ENCODE measurements at regions not wholly inside any gene's neighbourhood (a gene's known extent, or its start where the extent isn't known, plus 50 kb on each side); places are given as distances from the start of the nearest gene placed in this dataset.
"Not testable (repeated sequence)": the region's sequence is repeated elsewhere in the genome, so short reads cannot be mapped to it uniquely, and the experiment has no call there.

DNA sequence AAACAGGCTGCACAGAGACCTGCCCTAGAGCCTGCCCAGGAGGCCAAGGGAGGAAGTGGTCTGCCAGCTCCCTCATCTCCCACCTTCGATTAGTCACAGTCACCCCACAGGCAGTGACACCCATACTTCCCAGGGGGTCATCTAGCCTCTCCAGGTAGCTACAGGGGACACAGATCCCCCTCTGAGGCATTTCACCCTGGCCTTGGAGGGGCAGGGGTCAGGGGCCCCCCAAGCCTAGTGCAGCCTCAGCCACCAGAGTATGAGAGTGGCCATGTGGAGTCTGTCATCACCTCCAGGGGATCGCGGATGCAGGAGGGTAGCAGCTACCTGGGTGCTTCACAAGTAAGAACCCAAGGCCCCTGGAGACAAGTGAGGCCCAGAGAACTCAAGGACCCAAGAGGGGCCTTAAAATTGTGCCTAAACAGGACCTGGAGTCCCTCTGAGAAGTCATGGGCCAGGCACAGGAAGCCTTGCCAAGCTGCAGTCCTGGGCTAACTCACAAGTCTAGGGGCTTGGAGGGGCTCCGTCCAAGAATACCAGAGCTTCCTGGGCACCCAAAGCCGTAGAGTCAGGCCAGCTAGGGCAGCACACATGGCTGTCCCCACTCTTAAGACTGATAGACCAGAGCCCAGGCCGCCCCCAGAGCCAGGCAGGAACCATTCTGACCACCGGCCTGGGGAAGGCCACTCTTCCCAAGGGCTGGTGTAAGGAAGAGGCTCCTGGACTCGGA is 354.3 kb upstream of the ID2 start:
- TF ChIP-seq, protein P1, sequence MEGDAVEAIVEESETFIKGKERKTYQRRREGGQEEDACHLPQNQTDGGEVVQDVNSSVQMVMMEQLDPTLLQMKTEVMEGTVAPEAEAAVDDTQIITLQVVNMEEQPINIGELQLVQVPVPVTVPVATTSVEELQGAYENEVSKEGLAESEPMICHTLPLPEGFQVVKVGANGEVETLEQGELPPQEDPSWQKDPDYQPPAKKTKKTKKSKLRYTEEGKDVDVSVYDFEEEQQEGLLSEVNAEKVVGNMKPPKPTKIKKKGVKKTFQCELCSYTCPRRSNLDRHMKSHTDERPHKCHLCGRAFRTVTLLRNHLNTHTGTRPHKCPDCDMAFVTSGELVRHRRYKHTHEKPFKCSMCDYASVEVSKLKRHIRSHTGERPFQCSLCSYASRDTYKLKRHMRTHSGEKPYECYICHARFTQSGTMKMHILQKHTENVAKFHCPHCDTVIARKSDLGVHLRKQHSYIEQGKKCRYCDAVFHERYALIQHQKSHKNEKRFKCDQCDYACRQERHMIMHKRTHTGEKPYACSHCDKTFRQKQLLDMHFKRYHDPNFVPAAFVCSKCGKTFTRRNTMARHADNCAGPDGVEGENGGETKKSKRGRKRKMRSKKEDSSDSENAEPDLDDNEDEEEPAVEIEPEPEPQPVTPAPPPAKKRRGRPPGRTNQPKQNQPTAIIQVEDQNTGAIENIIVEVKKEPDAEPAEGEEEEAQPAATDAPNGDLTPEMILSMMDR (IDR thresholded peaks at IDR 0.05; ENCODE audit: low read depth, low read length): no peak
- H3K4me3 ChIP-seq (ENCODE audit: low read depth, low read length): no peak overlapping the region

DNA sequence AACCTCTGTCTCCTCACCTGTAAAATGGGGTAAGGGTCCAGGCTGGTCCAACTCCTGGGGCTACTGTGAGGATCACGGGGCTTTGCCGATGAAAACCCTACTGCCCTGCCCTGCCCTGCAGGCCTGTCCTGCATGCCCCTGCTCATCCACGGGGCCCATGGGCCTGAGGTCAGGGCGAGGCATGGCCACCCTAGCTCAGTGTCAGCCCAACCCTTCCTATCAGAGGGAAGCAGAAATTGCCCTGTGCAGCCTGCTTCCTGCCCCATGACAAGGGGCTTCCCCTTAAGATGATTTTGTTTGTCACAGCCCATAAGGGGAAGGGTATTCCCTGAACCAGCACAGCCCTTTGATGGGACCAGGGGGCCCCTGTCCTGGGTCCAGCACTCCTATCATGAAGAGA is 353.6 kb upstream of the ID2 start:
- no peak overlapping the region for H3K4me3 ChIP-seq (ENCODE audit: low read depth, low read length)
- TF ChIP-seq, protein P1 (IDR thresholded peaks at IDR 0.05; ENCODE audit: low read depth, low read length): no peak

DNA sequence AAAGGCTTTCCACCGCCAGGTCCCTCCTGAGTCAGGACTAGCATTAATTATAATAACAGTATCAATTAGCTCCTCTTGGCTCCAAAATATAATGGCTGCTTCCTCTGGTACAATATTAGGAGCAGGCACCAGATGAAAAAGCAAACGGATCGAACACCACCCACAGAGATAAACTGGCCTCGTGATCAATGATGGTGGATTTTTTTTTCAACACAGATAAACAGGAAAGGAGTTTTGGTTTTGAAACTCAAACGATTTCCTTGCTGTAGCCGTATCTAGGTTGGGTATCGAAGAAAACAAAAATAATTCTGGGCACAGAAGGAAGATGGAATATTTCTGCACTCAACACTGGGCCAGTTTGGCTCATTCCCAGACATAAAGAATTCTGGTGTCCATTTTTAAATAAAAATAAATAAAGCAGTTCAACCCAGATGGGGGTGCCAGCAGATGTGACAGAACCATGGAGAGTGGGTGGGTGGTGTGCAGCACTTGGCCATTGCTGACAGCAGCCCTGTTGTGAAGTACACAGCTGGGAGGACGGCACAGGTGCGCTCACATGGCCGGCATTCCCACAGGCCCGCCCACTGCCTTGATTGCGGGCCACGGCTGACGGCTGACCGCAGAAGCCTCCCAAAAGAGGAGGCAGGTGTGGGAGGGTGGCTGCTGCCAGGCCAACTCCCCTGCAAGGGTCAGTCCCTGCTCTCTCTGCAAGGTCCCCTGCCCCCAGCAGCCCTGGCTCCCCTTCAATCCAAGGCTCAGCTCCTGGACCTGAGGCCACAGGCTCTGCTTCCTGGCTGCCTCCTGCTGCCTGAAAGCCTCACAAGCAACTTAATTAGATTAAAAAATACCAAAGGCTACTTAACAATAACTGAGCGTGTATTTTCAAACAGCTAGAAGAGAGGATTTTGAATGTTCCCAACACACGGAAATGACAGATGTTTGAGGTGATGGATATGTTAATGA is 351.9 kb upstream of the ID2 start:
- H3K4me3 ChIP-seq (ENCODE audit: low read depth, low read length): no peak overlapping the region
- TF ChIP-seq, protein P1 (IDR thresholded peaks at IDR 0.05; ENCODE audit: low read depth, low read length): no peak

DNA sequence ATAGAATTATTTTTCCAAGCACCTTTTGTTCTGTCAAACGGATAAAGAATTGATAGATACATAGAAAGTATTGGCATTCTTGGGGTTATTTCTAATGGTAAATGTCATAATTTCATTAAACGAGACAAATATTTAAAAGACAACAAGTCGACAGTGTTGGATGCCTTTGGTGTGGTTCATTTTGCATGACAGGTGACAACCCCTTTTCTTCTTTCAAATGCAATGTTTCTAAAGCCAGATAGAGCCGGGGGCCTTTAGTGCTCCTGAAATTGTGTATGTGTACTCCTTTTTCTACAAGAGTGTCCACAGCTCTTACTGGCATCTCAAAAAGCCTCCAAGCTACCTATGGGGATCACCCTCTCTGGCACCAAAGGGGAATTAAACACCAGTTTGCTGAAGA is 350.8 kb upstream of the ID2 start:
- no peak overlapping the region for H3K4me3 ChIP-seq (ENCODE audit: low read depth, low read length)
- TF ChIP-seq, protein P1 (IDR thresholded peaks at IDR 0.05; ENCODE audit: low read depth, low read length): no peak

DNA sequence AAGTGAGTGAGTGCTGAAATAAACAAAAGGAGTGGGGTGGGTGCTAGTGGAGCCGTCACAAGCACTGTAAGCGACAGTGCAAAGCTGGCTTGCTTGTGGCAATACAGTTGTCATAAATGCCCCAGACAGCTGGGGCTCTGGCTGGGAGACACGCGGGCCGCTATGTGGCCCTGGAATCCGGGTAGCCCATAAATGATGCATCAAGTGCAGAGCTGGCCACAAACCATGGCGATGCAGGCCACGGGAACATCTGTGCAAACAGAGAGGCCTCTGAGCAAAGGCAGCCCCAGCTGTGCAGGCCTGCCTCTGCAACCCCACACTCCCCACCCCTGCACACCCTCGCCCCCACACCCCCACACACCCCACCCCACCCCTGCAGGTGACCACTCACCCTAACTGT is 349.2 kb upstream of the ID2 start:
- no peak overlapping the region for H3K4me3 ChIP-seq (ENCODE audit: low read depth, low read length)
- TF ChIP-seq, protein P1 (IDR thresholded peaks at IDR 0.05; ENCODE audit: low read depth, low read length): no peak

DNA sequence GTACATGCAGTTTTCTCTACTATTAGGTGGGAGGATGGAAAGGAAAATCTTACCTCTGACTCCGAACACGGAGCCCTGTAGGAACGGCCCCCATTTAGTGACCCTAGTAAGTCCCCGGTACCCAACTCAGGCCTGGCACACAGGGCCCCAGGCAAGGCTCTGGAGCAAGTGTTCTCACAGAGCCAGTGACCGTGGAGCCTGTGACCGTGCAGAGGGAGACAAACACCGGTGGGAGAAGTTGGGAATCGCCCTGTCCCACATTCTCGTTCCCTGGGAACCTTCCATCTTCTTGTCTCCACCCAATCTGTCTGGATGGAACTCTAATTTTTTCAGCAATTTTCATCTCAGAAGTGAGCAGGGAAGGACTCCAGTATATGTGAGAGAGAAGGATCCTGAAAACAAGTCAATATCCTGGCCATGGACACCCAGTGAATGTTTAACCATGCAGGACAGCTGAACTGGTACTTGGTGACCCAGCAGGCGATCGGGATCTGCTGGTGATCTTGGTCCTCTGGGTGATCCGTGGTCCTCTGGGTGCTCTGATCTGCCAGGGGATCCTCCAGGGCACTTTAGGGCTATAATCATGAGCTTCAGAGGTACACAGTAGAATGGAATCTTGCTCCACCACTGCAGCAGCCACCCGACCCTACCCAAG is 348.6 kb upstream of the ID2 start:
- TF ChIP-seq, protein P1 (IDR thresholded peaks at IDR 0.05; ENCODE audit: low read depth, low read length): no peak
- no peak overlapping the region for H3K4me3 ChIP-seq (ENCODE audit: low read depth, low read length)

DNA sequence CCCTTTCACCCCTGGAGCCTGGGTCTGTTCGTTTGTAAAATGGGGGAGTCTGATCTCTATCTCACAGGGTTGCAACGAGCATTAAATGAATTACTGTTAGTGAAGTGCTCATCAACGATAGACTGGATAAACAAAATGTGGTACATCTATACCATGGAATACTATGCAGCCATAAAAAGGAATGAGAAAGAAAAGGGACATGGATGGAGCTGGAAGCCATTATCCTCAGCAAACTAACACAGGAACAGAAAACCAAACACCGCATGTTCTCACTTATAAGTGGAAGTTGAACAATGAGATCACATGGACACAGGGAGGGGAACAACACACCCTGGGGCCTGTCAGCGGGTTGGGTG is 348.0 kb upstream of the ID2 start:
- H3K4me3 ChIP-seq (ENCODE audit: low read depth, low read length): not testable (repeated sequence)
